Cerebellar cortex (tissue), 1 donor: ENCODE measurements at regions not wholly inside any gene's neighbourhood (a gene's known extent, or its start where the extent isn't known, plus 50 kb on each side); places are given as distances from the start of the nearest gene placed in this dataset.

Source experiments
- DNase-seq: peaks from one replicate; pipeline ENCODE4 v3.0.0-alpha.2; 2015; ENCODE audit warnings: low spot score

GRCh38 chr16:55265926-55266325 is 58.1 kb upstream of the IRX6 start:
- no peak for DNase-seq

- no peak for DNase-seq
These were observed 52.0 kb upstream of the IRX6 start for GRCh38 chr16:55271945-55272513.

- DNase-seq, result no peak
These were observed 51.3 kb upstream of the IRX6 start for GRCh38 chr16:55272744-55273143.

DNA sequence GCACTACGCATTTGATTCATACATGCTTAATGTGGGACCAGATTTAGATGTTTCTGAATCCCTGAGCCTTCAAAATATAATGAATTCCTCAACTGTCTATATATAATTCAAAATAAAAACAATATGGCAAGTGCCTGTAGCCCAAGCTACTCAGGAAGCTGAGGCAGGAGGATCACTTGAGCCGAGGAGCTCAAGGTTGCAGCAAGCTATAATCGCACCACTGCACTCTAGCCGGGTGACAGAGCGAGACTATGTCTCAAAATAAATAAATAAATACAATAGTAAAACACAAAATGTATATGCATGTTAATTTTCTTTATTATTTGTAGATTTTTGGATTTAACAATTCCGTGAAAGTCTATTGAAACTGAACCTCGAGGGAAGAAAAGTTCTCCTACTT is 50.6 kb upstream of the IRX6 start:
- no peak for DNase-seq

DNA sequence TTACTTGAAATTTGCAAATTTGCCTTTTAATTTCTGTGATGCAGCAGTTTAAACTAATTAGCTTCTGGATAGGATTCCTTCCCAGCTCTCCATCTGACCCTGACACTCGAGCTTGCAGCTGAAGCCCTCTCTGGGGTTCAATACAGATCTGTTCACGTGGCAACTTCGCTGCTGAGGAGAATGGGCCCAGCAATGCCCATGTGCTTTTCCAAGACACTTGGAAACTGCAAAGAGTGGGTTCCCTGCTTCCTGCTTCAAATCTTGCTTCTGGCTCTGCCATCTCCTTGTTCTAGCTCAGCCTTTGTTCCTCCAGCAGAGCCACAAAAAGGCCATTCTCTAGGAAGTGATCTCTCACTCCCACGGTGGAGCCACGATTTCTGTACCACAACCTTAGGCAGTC is 50.0 kb upstream of the IRX6 start:
- DNase-seq, result no peak
